ENCODE measurements at regions not wholly inside any gene's neighbourhood (a gene's known extent, or its start where the extent isn't known, plus 50 kb on each side); places are given as distances from the start of the nearest gene placed in this dataset.
"Not testable (repeated sequence)": the region's sequence is repeated elsewhere in the genome, so short reads cannot be mapped to it uniquely, and the experiment has no call there.

DNA sequence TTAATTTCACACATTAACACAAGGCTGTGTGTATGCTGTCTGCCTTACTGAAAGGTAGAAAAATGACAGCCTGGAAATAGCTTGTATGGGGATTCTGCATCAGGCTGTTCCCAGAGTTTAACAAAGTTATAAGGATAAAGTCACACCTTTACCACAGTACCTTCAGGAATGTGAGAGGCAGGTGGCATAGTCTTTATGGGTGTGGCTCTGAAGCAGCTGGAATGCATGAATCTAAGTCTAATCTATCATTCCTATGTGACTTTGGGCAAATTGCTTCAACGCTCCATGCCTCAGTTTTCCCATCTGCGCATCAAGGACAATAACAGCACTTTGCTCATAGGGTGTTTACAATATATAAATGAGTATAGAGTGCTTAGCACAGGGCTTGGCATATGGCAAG is 84.2 kb upstream of the EGFL6 start:
- DNase-seq, result peak in 1 of 3 donors; percentile 27
- Histone ChIP-seq H3K4me3 (no peak overlapping the region), H3K4me1 (ENCODE audit: low read depth) (peaks cover 6% of the 10 kb centered on the region), H3K9me3 (no peaks in the 10 kb centered on the region), H3K36me3 (ENCODE audit: low read depth) (no peaks in the 10 kb centered on the region)
- ATAC-seq, result peak; percentile 67
- TF ChIP-seq, protein P1, sequence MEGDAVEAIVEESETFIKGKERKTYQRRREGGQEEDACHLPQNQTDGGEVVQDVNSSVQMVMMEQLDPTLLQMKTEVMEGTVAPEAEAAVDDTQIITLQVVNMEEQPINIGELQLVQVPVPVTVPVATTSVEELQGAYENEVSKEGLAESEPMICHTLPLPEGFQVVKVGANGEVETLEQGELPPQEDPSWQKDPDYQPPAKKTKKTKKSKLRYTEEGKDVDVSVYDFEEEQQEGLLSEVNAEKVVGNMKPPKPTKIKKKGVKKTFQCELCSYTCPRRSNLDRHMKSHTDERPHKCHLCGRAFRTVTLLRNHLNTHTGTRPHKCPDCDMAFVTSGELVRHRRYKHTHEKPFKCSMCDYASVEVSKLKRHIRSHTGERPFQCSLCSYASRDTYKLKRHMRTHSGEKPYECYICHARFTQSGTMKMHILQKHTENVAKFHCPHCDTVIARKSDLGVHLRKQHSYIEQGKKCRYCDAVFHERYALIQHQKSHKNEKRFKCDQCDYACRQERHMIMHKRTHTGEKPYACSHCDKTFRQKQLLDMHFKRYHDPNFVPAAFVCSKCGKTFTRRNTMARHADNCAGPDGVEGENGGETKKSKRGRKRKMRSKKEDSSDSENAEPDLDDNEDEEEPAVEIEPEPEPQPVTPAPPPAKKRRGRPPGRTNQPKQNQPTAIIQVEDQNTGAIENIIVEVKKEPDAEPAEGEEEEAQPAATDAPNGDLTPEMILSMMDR (IDR thresholded peaks at IDR 0.05), result no peak
- intact Hi-C loops (cut with DNase I, micrococcal nuclease), result loop anchor here (5.0 to 10.0 kb wide), 2 partner anchors 393 to 510 kb away; partner anchors contain the start of gene TMSB4X (in 1 of the 2)

DNA sequence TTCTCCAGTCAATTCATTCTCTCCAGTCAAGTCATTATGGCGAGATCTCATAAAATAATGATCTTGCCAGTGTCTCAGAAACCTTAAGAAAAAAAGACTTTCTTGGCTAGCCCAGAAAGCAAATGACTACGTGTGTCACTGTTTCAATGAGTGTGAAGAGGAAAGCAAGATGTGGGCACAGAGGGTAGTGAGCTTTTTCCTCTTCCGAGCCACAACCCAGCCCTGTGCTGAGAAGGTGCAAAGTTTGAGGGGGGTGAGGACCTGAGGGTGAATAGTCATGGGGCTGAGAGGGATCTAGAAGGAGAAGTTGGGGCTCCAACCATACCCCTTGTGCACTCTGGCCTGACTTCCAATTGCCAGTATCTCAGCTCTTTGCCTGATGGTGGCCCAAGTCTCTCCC is 85.6 kb upstream of the EGFL6 start:
- no peaks in the 10 kb centered on the region for H3K9me3 ChIP-seq
- H3K4me1 ChIP-seq (ENCODE audit: low read depth), result peaks cover 6% of the 10 kb centered on the region
- TF ChIP-seq, protein P1 (IDR thresholded peaks at IDR 0.05), result no peak
- DNase-seq (no peak), ATAC-seq (no peak)
- no peaks in the 10 kb centered on the region for H3K36me3 ChIP-seq (ENCODE audit: low read depth)
- intact Hi-C loops (cut with DNase I, micrococcal nuclease), result loop anchor here in 1 of 2 donors (10.0 kb wide), 1 partner anchor 509 kb away; the partner anchor contains the start of gene TMSB4X
- no peak overlapping the region for H3K4me3 ChIP-seq

DNA sequence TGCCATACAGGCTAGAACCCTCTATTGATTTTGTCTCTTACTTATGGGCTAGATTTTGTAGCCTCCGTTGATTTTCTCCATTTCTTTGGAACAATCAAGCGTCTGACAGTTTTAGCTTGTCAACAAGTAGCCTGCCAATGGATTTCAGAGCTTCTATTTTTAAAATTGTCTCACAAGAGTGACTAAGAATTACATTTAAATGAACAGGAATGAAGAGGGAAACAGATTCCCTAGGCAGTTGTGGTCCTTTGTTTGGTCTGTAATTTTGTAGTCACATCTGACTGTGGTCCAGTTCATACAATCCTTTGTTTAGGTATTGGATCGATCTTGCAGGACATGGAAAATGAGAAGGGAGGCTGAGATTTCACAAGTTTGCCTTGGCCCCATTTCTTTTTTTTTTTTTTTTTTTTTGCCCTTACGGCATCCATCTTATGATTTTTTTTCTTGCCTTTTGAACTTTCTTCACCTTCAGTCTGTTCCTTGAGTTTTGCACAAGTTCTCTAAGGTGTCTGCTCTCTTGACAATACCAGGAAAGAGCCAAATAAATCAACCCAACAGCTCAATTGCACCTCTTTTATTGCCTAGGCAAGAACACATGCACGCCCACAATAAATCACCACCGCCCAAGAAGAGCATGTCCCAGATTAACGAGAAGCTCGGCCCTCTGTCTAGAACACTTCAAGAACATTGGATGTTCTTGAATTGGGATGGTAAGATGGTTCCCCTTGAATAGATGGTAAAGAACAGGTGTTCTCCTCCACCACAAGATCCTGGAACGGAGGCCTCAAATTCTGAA is 86.5 kb upstream of the EGFL6 start:
- Histone ChIP-seq H3K4me3 (no peak overlapping the region), H3K36me3 (ENCODE audit: low read depth) (no peaks in the 10 kb centered on the region), H3K4me1 (ENCODE audit: low read depth) (peaks cover 6% of the 10 kb centered on the region), H3K9me3 (no peaks in the 10 kb centered on the region)
- ATAC-seq (peak; percentile 81), DNase-seq (peak in 2 of 3 donors; percentile 39 to 72)
- intact Hi-C loops (cut with DNase I, micrococcal nuclease), result loop anchor here in 1 of 2 donors (10.0 kb wide), 1 partner anchor 508 kb away; the partner anchor contains the start of gene TMSB4X
- TF ChIP-seq, protein P1 (IDR thresholded peaks at IDR 0.05), result no peak

DNA sequence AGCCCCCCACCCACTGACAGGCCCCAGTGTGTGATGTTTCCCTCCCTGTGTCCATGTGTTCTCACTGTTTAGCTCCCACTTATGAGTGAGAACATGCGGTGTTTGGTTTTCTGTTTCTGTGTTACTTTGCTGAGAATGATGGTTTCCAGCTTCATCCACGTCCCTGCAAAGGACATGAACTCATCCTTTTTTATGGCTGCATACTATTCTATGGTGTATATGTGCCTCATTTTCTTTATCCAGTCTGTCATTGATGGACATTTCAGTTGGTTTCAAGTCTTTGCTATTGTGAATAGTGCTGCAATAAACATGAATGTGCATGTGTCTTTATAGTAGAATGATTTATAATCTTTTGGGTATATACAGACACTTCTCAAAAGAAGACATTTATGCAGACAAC is 88.6 kb upstream of the EGFL6 start:
- not testable (repeated sequence) for H3K9me3 ChIP-seq; ATAC-seq; H3K36me3 ChIP-seq (ENCODE audit: low read depth); DNase-seq; H3K4me3 ChIP-seq; H3K4me1 ChIP-seq (ENCODE audit: low read depth)
- intact Hi-C loops (cut with DNase I, micrococcal nuclease), result loop anchor here in 1 of 2 donors (10.0 kb wide), 1 partner anchor 506 kb away; the partner anchor contains the start of gene TMSB4X

DNA sequence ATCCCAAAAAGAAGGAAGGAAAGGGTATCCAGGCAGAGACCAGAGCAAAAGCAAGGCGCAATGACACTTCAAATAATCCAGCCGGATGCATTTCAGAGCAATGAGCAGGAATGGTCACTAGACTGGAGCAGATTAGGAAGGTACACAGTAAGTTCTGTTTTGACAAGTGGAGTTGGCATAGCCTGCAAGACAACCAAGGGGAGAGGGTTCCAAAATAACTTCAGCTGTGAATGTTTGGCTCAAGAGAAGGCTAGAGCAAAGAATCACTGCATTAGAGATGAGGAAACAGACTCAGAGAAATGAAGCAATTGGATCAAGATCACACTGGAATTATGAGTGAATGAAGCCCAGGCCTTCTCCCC is 90.0 kb upstream of the EGFL6 start:
- no peak for ATAC-seq

More for the DNA sequence above, 90.0 kb upstream of the EGFL6 start:
- intact Hi-C loops (cut with DNase I, micrococcal nuclease), result no loop called here
- no peaks in the 10 kb centered on the region for H3K9me3 ChIP-seq
- peaks cover 3% of the 10 kb centered on the region for H3K4me1 ChIP-seq (ENCODE audit: low read depth)
- TF ChIP-seq, protein P1 (IDR thresholded peaks at IDR 0.05), result no peak
- no peaks in the 10 kb centered on the region for H3K36me3 ChIP-seq (ENCODE audit: low read depth)
- no peak for DNase-seq
- no peak overlapping the region for H3K4me3 ChIP-seq
